NB4 (cell line): ENCODE measurements at regions not wholly inside any gene's neighbourhood (a gene's known extent, or its start where the extent isn't known, plus 50 kb on each side); places are given as distances from the start of the nearest gene placed in this dataset.

Experiments used
- DNase-seq: peaks from one replicate; pipeline ENCODE4 v3.0.0; 2010; ENCODE audit warnings: low read depth
- H3K4me3 ChIP-seq: one replicate; pipeline ENCODE4 v1.5.1; 2011; ENCODE audit warnings: mild to moderate bottlenecking, low read depth, low read length, moderate library complexity
- CTCF ChIP-seq: IDR thresholded peaks from one replicate; pipeline ENCODE4 v1.5.1; 2012; ENCODE audit warnings: low read depth, low read length
- MAX ChIP-seq: IDR thresholded peaks from 2 replicates; pipeline ENCODE4 v1.6.1; 2011; ENCODE audit warnings: low read depth, low read length
- MYC ChIP-seq: IDR thresholded peaks from 2 replicates; pipeline ENCODE4 v1.6.1; 2011; ENCODE audit warnings: low read depth, low read length
- POLR2A ChIP-seq: IDR thresholded peaks from 2 replicates; pipeline ENCODE4 v1.6.1; 2011; ENCODE audit warnings: mild to moderate bottlenecking; ENCODE audit not compliant: insufficient read length; ENCODE audit errors: extremely low read depth

GRCh38 chr14:101708853-101709532 is 52.5 kb upstream of the PPP2R5C start:
- no peak for DNase-seq
- no peak overlapping the region for H3K4me3 ChIP-seq
- TF ChIP-seq POLR2A (no peak), MYC (no peak), CTCF (no peak), MAX (no peak)

GRCh38 chr14:101709533-101709881 is 52.0 kb upstream of the PPP2R5C start:
- H3K4me3 ChIP-seq = no peak overlapping the region
- TF ChIP-seq MAX = no peak
- no peak for TF ChIP-seq MYC
- TF ChIP-seq POLR2A = no peak
- TF ChIP-seq CTCF = no peak
- DNase-seq = no peak

GRCh38 chr14:101709962-101710931 is 51.3 kb upstream of the PPP2R5C start:
- no peak for TF ChIP-seq MAX
- no peak for TF ChIP-seq POLR2A
- no peak for TF ChIP-seq CTCF
- no peak for TF ChIP-seq MYC
- H3K4me3 ChIP-seq = no peak overlapping the region
- no peak for DNase-seq

GRCh38 chr14:101711041-101711856 is 50.3 kb upstream of the PPP2R5C start:
- TF ChIP-seq MAX (no peak), CTCF (no peak), MYC (no peak), POLR2A (no peak)
- H3K4me3 ChIP-seq = no peak overlapping the region
- DNase-seq = no peak
